OCI-M1 (cell line): ENCODE measurements at regions not wholly inside any gene's neighbourhood (a gene's known extent, or its start where the extent isn't known, plus 50 kb on each side); places are given as distances from the start of the nearest gene placed in this dataset.
A peak's percentile ranks its signal among the peaks of the same experiment; 100 is the strongest.

ENCODE experiments used
- DNase-seq: peaks from one replicate; lab custom pipeline; 2025; lab: John Stamatoyannopoulos, UW

DNA sequence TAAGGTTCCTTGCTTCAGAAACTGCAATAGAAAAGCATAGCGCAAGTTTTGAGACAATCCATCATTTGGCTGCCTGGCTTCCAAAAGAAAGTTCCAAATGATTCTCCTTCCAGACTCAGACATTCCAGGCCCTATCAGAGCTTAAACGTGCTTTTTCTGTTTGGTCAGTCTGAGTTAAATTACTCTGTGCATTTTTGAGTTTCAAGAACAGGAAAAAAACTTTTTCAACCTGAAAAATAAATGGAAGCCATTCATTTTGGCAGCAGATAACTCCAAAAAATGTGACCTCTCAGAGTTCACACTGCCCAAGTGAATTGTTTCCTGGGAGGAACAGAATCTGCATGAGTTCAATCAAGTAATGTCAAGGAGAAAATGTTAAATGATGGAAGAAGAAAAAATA is 354.2 kb downstream of the CXCL12 start:
- no peak for DNase-seq

DNA sequence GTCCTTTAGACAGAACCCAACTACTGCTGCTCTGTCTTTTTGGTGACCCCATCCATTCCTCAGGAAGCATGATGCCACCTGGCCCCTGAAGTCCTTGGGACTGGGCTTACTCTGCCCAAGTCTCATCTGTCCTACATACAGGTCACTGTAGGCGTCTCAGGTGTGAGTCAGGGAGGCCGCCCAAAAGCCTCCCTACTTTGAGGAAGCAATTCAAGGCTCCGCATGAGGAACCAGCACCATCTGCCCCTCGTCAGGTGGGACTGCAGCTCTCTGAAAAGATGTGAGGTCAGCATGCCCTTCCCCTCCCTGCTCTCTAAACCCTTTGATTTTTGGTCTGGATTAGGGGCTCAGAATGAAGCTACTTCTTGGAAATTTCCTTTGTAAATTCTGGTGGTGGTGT is 354.8 kb downstream of the CXCL12 start:
- peak; percentile 9 for DNase-seq

DNA sequence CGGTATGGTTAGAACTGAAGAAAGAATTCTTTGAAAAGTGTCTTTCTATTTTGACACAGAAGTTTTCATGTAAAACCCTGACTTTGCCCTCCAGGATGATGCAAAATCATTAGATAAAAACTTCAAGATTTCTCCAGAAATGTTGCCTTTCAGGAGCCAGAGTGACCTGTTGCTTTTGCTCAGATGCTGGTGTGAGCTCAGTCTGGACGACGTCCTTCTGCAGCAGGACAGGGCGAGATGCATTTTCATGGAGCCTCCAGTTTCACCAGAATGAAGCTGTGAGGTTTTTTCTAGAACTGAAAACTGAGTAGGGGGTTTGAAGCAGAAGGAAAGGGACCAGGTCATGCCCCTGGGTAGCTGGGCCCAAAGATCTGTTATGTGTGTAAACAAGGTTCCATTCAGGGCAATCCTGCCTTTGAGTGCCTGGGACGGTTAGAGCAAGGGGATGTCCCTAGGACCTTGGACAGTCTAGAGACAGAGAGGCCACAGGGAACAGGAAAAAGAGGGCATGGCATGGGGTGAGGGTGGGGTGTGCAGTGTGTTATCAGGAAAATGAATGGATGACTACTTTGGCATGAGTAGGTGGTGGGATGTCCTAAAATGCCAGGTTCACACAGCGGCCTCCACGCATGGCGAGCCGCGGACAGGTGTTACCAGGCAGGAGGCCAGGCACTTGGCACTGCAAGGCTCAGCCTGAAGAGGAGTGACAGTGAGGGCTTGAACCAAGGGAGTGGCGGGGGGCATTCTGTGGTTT is 356.3 kb downstream of the CXCL12 start:
- DNase-seq, result no peak

DNA sequence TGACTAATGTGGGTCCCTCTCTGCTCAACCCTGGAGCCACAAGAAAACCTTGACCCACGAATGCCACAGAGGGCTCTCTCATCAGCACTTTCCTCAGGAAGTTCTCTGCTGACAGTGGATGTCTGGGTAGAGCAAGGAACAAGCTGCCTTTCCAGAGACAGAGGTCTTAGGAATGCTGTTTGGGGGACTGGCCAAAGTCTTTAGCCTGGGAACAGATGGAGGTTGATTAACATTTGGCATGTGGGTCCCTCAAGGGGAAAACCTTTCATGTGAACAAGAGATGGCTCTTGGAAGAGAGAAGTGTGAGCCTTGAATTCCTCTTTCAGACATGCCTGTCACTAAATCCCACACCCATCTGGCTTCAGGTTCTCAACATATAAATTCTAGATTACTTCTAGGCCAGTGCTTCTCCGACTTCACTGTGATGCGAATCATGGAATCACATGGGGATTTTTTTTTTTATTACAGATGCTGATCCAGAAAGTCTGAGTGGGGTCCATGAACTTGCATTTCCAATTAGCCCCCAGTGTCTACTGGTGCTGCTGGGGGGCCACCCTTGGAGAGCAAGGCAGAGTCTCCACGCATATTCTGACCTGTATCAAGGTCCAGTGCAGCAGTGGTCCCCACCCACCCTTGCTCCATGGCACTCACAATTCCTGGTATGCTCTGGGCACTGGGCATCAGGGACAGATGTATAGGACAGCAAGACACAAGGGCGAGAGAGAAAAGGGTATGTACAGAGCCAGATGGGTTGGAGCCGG is 360.4 kb downstream of the CXCL12 start:
- DNase-seq, result no peak

DNA sequence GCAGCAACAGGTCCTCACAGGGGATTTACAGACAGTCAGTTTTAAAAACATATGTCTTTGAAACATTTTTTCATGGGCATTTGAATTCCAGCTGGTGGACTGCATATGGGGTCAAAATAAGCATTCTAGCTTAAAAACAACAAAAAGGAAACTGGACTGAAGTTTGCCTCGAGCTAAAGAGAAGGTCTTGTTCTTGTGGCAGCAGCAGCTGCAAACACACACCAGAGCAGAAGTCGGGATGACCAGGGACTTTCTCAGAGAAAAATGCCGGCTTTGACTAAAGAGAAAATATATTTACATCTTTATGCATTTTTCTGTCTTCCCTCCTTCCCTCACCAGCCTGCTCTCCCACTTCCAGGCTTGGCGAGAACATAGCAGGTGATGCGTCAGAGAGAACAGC is 361.4 kb downstream of the CXCL12 start:
- DNase-seq, result no peak

DNA sequence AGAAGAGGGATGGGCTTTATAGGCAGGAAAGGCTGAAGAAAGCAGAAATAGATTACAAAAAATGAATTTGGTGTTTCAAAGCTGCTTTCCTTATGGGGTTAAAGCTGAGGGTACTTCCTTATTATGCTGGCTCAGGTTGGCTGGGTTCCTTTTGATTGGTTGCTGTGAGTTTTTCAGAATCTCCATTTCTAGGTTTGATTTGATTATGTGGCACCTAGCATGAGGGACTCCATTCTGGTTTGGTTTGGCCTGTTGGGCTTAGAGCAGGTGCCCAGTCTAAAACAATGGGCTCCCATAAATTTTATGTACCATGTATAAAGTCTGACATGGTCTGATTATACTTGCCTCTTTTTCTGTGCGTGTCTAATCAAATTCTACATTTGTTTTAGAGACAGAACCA is 362.7 kb downstream of the CXCL12 start:
- DNase-seq, result no peak

DNA sequence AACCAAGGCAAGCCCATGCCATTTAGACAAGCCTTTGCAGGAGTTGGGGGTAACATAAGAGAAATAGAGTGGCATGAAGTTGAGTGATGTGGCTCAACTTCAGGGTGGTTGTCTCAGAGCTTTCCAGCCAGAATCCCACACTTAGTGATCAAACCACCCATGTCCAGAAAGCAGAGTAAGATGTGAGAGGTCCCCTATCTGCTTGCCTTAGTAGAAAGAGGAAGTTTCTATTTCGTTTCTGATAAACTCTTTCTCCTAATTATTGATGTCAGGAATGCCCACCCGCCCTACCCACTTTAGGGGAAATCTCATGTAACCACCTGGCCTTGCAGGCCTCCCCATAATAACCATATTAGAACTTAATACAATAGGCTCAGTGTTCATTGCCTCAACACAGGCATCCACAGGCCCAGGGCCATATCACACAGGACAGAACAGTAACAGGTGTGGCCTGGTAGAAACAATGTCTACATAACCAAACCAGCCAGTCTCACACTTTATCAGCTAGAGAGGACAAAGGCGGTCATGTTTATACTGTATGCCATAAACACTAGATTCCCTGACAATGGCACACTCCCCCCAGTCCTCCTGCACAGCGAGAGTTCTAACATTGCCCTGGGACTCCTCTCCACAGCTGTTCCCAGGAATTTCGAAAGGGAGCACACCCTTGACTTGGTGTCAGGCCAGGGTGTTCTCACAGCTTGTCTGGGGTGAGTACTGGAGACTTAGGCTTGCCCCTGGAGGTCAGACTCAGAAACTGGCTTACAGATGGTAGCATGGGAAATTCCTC is 364.4 kb downstream of the CXCL12 start:
- no peak for DNase-seq

DNA sequence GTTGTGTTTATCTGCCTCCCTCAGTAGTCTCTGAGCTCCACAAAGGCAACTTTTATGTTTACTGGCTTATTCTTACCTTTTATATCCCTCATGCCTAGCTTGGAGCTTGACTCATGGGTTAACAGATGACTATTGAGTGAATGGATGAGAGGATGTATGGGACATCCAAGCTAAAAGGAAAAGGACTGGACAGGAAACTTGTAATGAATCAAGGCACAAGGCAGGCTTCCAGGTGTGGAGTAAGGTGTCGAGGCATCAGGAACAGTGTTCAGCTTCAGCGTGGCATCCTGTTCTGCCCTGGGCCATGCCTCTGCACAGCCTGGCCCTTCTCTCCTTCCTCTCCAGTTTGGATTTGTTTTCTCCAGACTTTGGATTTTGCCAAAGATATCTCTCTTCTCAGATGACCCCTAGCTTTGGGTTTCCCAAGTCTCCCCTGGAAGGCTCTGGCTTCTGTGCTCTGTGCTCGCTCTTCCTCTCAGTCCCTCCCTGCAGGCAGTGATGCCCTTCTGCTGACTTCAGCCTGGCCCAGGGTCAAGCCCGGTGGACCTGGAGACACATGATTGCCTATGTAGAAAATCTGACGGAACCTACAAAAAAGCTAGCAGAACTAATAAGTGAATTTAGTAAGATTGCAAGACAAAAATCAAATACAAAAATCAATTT is 367.3 kb downstream of the CXCL12 start:
- no peak for DNase-seq

DNA sequence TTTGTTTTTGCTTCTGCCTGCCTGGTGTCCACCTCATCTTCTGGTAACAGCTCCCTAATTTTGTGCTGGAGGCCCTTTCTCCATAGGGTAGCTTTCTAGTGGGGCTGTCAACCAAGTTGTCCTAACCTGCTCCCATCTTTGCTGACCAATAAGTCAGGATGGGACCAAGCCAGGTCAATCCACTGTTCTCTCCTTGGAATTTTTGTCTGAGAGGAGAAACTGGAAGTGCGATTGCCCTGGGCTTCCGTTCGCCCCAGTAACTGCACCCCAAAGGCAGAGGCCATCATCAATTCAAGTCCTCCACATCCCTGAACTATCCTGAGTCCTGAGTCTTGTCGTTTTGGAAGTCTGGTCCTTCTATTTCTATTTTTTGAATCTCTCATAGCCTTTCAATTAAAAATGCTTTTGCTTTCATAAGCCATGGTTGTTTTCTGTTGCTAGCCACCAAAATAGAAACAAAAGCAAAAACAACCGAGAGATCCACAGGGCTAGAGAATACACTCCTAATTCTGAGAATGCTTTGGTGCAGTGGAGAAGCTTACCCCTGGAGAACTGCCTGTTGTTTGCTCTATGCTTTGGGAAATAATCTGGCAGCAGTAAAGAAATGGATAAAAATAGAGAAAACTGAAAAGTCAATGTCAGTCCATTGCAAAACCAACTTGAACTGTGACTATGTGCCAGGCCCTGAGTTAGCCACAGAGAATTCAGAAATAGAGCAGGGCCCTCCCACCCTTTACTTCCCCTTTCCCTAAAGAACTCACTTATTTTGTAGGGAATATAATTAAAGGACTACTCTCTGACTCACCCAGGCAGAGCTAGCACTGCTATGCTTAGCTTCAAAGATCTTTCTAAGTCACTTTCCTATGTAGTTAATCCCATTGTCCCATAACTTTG is 368.1 kb downstream of the CXCL12 start:
- DNase-seq, result no peak

DNA sequence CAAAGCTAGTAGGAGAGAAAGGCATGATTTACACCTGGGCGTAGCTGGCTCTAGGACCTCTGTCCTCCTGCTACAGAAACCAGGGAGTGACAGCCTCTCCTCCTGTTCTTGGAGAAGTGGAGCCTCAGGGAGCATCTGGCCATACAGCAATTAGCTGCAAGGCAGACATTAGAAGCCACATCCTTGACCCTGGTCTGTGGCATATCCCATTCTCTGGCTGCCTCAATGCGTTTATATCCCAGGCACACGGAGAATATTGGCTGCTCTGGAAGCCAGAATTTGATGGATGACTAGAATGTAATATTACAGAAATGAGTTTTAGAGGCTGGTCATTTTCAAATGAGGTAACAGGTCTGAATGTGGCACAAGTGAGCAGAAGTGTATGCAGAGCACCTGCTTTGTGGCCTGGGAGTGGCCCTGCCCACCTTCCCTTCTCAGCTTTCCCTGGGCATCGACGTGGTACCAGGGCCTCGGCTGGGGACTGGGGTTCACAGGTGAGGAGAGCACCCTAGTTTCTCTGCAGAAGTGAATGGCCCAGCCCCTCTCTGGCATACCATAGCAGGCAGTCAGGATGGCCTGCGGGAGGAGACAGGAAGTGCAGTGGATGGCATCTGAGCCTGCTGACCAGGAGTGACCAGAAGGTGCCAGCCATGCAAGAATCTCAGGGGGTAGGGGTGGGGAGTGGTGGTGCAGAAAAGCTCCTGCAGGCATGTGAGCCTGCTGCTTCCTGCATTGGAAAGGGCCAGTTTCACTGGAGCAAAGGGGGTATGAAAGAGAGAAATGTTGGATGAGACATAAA is 367.2 kb upstream of the ZNF32 start:
- no peak for DNase-seq

DNA sequence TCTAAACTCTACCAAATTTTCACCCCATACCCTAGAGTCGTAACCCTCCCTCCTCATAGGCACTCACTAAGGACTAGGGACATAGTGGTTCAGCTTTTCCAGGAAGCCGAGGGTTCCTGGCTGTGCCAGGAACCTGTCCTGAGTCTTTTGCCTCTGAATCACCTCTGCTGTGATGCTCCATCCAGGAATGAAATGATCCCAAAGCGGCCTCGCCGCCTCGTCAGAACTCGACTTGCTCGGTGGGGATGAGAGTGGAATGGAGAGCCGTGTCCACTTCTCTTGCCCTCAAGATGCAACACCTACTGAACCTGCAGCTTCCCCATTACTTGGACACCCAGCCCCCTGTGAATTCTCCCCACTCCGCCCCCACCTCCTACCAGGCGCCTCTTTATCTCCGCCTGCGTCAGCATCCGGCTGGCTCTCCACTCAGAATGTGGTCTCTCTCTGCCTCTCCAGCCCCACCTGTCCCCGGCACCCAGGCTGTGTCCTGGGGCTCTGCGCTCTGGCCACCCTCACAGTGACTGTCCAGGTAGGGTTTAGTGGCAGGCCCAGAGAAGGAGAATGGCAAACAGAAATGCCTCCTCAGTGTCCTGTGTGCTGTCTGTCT is 366.1 kb upstream of the ZNF32 start:
- no peak for DNase-seq

DNA sequence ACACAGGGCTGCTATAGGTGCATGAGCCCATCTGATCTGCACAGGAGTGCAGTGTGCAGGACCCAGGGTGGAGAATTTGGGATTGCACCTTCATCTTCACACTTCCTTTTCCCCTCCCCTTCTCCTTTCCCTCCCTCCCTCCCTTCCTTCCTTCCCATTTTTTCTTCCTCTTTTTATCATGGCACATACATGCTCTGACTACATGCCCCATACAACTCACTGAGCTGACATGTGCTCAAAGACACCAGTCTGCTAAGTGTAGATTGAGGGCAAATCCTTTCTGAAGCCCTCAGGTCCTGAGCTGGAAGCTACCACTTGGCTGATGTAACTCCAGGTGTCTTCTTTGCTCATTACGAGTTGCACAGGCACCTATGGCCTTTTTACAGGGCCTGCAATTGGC is 365.3 kb upstream of the ZNF32 start:
- DNase-seq, result no peak

DNA sequence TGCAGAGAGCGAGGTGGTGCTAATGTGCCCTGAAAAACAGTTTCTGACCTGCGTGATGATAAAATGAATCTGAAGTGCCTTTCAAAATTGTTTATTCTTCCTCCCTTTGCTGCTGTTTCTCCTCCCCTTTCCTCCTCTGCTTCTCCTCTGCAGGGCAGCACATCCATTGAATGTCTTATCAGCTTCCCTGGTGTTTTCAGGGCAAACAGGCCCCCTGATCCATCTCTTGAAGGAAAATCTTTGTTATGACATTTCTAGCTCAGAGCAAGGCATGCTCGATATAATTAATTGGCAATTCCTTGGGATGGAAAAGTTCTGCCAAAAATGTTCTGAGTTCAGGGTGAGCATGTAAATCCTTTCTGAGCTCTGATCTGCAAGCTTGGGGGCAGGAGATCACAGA is 364.2 kb upstream of the ZNF32 start:
- DNase-seq, result no peak

DNA sequence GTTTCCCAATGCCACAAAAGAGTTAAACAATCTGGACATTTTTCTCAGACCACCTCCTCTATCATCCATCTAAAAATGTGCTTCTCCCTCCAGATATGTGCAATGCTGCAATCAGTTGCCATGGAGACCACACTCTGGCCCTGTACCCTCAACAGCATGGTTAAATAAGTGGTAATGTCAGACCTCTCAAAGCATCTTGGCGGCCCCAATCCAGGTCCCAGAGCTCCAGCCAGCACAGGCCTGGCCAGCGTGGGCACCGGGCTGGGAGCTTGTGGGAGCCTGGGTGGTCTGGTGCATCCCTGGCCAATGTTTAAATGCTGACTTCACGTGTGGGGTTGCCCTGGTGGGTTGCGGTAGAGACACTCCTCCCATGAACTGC is 362.9 kb upstream of the ZNF32 start:
- no peak for DNase-seq

DNA sequence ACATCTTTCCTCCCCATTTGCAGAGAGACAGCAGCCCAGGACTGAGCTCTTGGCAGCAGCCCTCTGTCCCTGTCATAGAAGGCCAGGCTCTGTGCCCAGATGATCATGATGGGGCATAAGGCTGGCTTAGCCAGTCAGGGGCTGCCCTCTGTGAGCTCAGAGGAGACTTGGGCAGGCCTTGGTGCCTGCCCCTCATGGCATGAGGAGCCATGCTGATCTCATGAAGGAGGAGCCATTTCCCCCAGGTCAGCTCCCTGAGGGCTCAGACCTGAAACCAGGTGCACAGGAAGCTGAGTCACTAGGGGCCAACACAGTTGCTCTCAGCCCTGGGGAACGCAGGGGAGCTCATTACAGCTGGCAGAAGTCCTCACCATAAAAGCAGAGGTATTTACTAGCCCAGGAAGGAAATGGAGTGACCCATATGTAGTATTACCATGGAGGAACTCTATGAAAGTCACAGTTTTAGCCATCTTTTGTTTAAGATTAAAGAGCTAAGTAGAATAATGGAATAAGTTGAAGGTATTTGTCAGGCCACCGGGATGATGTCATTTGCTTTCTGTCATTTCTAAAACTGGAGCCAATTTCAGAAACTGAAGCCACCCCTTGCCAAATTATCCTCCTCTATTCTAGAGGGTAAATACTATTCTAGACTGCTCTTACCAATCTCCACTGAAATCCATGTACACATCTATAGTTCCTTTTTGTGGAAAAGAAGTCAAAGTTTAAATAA is 362.4 kb upstream of the ZNF32 start:
- DNase-seq, result no peak

DNA sequence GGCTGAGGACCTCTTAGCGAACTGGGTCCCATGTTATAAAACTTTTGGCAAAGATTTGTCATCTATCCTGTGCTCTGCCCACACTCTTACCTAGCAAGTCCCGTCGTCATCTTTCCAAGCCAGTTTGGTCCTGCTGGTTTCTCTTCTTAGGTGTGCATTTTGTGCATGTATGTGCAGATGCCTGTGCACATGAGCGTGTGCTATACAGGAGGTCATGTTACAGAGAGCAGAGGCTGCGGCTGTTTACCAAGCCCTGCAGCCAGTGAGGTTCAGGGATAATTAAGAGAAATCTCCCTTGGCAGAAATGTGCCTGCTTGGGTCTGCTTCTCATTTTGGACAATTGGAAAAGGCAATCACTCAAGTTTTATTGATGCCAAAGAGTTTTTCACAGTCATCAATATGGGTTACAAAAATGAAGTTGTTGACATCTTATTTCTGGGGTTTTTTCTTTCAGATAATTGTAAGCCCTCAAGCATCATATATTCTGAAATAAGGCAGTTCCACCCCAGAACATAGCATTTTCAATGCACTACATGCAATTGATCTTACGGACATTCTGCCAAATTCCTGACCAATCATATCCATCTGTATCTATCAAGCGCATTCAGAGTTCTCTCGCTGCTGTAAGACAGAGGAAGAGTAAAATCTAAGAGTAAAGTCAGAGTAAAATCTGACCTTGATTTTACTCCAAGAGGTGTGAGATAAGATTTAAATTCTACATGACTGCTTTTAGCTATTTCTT is 361.4 kb upstream of the ZNF32 start:
- DNase-seq, result no peak

DNA sequence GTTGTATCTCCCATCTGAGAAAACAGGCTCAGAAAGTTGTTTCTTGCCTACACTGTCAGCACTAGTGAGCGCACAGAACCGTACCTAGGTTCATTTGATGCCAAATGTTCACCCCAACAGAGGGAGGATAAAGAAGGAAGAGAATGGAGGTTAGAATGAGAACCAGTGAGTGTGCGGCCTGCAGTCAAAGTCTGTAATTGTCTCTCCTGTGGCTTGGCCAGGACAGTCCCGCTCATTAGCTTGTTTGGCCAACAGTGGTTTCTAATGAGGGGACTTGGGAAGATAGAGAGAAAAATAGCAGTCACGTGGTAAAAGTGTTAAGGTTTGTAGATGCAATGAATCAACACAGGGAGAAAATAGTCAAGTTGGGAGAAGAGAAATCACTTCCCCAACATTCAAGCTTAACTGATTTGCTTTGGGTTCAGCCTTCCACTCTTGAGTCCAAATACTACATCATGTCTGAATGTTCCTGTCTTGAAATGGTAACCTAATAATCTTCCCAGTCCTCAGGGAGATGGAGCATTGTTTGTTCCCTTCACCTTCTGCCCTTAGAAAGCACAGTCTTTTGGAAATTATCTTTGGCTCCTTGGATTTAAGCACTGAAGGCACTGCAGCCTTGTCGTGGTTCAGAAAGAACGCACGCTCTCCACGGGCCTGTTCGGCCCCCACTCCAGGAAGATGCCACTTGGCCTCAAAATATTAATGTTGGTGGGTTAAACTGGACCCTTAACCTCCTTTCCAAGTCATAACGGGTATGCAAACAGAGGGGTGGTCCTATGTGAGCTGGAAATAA is 360.4 kb upstream of the ZNF32 start:
- no peak for DNase-seq
